OCI-LY1 (cell line): ENCODE measurements at regions not wholly inside any gene's neighbourhood (a gene's known extent, or its start where the extent isn't known, plus 50 kb on each side); places are given as distances from the start of the nearest gene placed in this dataset.

Source experiments
- EZH2 ChIP-seq: fragments of 200-600 bp; sonication (generic), shearing (Covaris generic); IDR thresholded peaks from 2 replicates; pipeline ENCODE4 v1.8.0; 2017; ENCODE audit warnings: borderline replicate concordance, mixed run types, mild to moderate bottlenecking, antibody characterized with exemption, low read length, moderate library complexity, mixed read lengths
- TF ChIP-seq, protein P1 (sequence below): fragments of 200-600 bp; sonication (generic), shearing (Covaris generic); IDR thresholded peaks from 2 replicates; pipeline ENCODE4 v1.5.1; 2017; ENCODE audit warnings: mild to moderate bottlenecking, antibody characterized with exemption, low read length, moderate library complexity, mixed read lengths

DNA sequence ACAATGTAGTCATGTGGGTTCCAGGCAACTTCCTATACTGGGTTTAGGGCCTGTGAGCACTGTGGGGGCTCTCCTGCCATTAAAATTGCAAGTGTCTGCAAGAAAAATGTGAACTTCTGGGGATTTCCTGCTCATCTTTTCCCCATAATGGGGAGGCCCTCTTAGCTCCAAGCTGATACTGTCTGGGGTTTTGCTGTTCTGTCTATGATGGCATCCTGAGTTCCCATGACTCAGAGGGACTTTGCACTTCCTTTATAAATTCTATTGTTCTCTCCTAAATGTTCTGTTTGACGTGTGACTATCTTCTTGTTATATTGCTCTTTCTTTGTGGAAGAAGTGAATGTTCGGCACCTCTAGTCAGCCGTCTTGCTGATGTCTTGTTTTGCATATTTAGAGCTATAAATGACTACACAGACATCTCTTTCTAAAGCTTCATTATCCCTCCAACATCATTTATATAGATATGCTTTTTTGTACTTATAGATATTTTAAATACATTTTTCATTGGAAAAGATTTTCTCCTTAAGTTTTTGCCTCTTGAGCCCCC, 465.8 kb downstream of the NAF1 start:
- TF ChIP-seq EZH2 = no peak
- TF ChIP-seq, protein P1, sequence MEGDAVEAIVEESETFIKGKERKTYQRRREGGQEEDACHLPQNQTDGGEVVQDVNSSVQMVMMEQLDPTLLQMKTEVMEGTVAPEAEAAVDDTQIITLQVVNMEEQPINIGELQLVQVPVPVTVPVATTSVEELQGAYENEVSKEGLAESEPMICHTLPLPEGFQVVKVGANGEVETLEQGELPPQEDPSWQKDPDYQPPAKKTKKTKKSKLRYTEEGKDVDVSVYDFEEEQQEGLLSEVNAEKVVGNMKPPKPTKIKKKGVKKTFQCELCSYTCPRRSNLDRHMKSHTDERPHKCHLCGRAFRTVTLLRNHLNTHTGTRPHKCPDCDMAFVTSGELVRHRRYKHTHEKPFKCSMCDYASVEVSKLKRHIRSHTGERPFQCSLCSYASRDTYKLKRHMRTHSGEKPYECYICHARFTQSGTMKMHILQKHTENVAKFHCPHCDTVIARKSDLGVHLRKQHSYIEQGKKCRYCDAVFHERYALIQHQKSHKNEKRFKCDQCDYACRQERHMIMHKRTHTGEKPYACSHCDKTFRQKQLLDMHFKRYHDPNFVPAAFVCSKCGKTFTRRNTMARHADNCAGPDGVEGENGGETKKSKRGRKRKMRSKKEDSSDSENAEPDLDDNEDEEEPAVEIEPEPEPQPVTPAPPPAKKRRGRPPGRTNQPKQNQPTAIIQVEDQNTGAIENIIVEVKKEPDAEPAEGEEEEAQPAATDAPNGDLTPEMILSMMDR = no peak
